KMS-11 (cell line): ENCODE measurements at regions not wholly inside any gene's neighbourhood (a gene's known extent, or its start where the extent isn't known, plus 50 kb on each side); places are given as distances from the start of the nearest gene placed in this dataset.

Experiments used
- H2AFZ ChIP-seq: fragments of 200-600 bp; sonication (generic); 2 replicates; pipeline ENCODE4 v1.6.1; 2016; ENCODE audit warnings: antibody characterized with exemption, mixed run types, low read depth
- H3K27ac ChIP-seq: fragments of 200-600 bp; sonication (generic); 2 replicates; pipeline ENCODE4 v1.6.1; 2016; ENCODE audit warnings: mild to moderate bottlenecking, mixed run types
- H3K27me3 ChIP-seq: fragments of 200-600 bp; sonication (generic); 2 replicates; pipeline ENCODE4 v1.6.1; 2017; ENCODE audit warnings: mild to moderate bottlenecking, low read depth, mixed run types, moderate library complexity; ENCODE audit not compliant: insufficient read depth
- H3K36me3 ChIP-seq: fragments of 200-600 bp; sonication (generic); 2 replicates; pipeline ENCODE4 v1.6.1; 2017; ENCODE audit warnings: mild to moderate bottlenecking, mixed run types; ENCODE audit not compliant: insufficient read depth
- H3K4me1 ChIP-seq: fragments of 200-600 bp; sonication (generic); 2 replicates; pipeline ENCODE4 v1.6.1; 2016; ENCODE audit warnings: mild to moderate bottlenecking, low read depth, mixed run types; ENCODE audit not compliant: poor library complexity, severe bottlenecking
- H3K4me2 ChIP-seq: fragments of 200-600 bp; sonication (generic); 2 replicates; pipeline ENCODE4 v1.7.0; 2016; ENCODE audit warnings: mild to moderate bottlenecking, mixed run types
- H3K4me3 ChIP-seq: fragments of 200-600 bp; sonication (generic); IDR thresholded peaks from 2 replicates; pipeline ENCODE4 v1.6.1; 2017; ENCODE audit warnings: low read depth, low read length, mixed read lengths; ENCODE audit not compliant: insufficient read depth
- H3K79me2 ChIP-seq: fragments of 200-600 bp; sonication (generic); 2 replicates; pipeline ENCODE4 v1.6.1; 2016; ENCODE audit warnings: low read depth, mixed run types; ENCODE audit not compliant: insufficient read depth
- H3K9ac ChIP-seq: fragments of 200-600 bp; sonication (generic); 2 replicates; pipeline ENCODE4 v1.6.1; 2016; ENCODE audit warnings: mild to moderate bottlenecking, mixed run types
- H4K20me1 ChIP-seq: fragments of 200-600 bp; sonication (generic); 2 replicates; pipeline ENCODE4 v1.6.1; 2016; ENCODE audit warnings: mild to moderate bottlenecking, mixed run types; ENCODE audit not compliant: insufficient read depth
- CTCF ChIP-seq: fragments of 200-600 bp; sonication (generic); conservative IDR thresholded peaks from 2 replicates; pipeline ENCODE4 v1.6.1; 2017; ENCODE audit warnings: low read depth, mild to moderate bottlenecking, antibody characterized with exemption, low read length, moderate library complexity, mixed read lengths

GRCh38 chr2:14433946-14434495 is 198.5 kb upstream of the LRATD1 start:
- no peak overlapping the region for H3K4me3 ChIP-seq
- no peak overlapping the region for H2AFZ ChIP-seq
- no peak overlapping the region for H3K9ac ChIP-seq
- no peaks in the 10 kb centered on the region for H3K4me1 ChIP-seq
- TF ChIP-seq CTCF: no peak
- H3K27ac ChIP-seq: no peak overlapping the region
- no peaks in the 10 kb centered on the region for H3K36me3 ChIP-seq
- no peaks in the 10 kb centered on the region for H3K27me3 ChIP-seq
- no peaks in the 10 kb centered on the region for H3K79me2 ChIP-seq
- no peak overlapping the region for H3K4me2 ChIP-seq
- no peaks in the 10 kb centered on the region; the same call in 1 of the 2 replicates for H4K20me1 ChIP-seq

DNA sequence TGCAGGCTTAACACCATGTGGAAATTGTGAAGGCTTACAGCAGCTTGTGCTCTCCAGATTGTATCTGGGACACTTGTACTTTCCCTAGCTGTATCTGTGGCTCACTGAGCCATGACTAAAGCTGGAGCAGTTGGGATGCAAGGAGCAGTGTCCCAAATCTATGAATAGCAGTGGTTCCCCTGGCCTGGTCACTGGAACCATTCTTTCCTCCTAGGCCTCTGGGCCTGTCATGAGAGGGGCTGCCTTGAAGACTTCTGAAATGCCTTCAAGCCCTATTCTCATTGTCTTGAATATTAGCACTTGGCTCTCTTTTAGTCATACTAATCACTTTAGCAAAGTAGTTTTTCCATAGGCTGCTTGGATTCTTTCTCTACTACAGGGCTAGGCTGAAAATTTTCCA is 186.8 kb upstream of the LRATD1 start:
- TF ChIP-seq CTCF: no peak
- H3K4me3 ChIP-seq: no peak overlapping the region
- H4K20me1 ChIP-seq: no peaks in the 10 kb centered on the region

GRCh38 chr2:14448340-14448739 is 184.2 kb upstream of the LRATD1 start:
- no peaks in the 10 kb centered on the region for H3K36me3 ChIP-seq
- no peak for TF ChIP-seq CTCF
- no peak overlapping the region for H3K4me2 ChIP-seq
- H3K27me3 ChIP-seq: no peaks in the 10 kb centered on the region
- no peaks in the 10 kb centered on the region for H3K4me1 ChIP-seq
- H3K27ac ChIP-seq: no peak overlapping the region
- no peaks in the 10 kb centered on the region for H3K79me2 ChIP-seq
- no peaks in the 10 kb centered on the region for H4K20me1 ChIP-seq
- no peak overlapping the region for H3K4me3 ChIP-seq
- no peak overlapping the region for H2AFZ ChIP-seq
- no peak overlapping the region for H3K9ac ChIP-seq

More for the DNA sequence above, 186.8 kb upstream of the LRATD1 start:
- Histone ChIP-seq H2AFZ (no peak overlapping the region), H3K27ac (no peak overlapping the region), H3K36me3 (no peaks in the 10 kb centered on the region), H3K9ac (no peak overlapping the region), H3K27me3 (no peaks in the 10 kb centered on the region), H3K4me1 (no peaks in the 10 kb centered on the region), H3K4me2 (no peak overlapping the region), H3K79me2 (no peaks in the 10 kb centered on the region)

- no peaks in the 10 kb centered on the region for H3K79me2 ChIP-seq
- no peak overlapping the region for H3K4me3 ChIP-seq
- no peaks in the 10 kb centered on the region for H4K20me1 ChIP-seq
- H2AFZ ChIP-seq: no peak overlapping the region
- no peaks in the 10 kb centered on the region for H3K27me3 ChIP-seq
- H3K4me1 ChIP-seq: no peaks in the 10 kb centered on the region
- no peak overlapping the region for H3K4me2 ChIP-seq
- no peaks in the 10 kb centered on the region for H3K36me3 ChIP-seq
- H3K27ac ChIP-seq: no peak overlapping the region
- TF ChIP-seq CTCF: no peak
- no peak overlapping the region for H3K9ac ChIP-seq
Observed at GRCh38 chr2:14451312-14451711, 181.2 kb upstream of the LRATD1 start.
